GM21576 (cell line): ENCODE measurements at regions not wholly inside any gene's neighbourhood (a gene's known extent, or its start where the extent isn't known, plus 50 kb on each side); places are given as distances from the start of the nearest gene placed in this dataset.
A peak's percentile ranks its signal among the peaks of the same experiment; 100 is the strongest.

Experiments
- ATAC-seq: cut with Tn5 transposase; IDR thresholded peaks from one replicate; pipeline ENCODE4 v1.9.1; 2021; ENCODE audit warnings: mild to moderate bottlenecking, moderate library complexity; ENCODE audit not compliant: unreplicated experiment

- no peak for ATAC-seq
Observed at GRCh38 chr20:11195899-11196558, 522.2 kb upstream of the JAG1 start.

- no peak for ATAC-seq
Observed at GRCh38 chr20:11197851-11198250, 524.1 kb upstream of the JAG1 start.

- ATAC-seq = no peak
Observed at GRCh38 chr20:11200423-11200822, 526.6 kb upstream of the JAG1 start.

- ATAC-seq = peak; percentile 87
Observed at GRCh38 chr20:11204926-11205768, 531.3 kb upstream of the JAG1 start.

- ATAC-seq = no peak
Observed at GRCh38 chr20:11205769-11206362, 532.1 kb upstream of the JAG1 start.

GRCh38 chr20:11207749-11208502 is 534.1 kb upstream of the JAG1 start:
- ATAC-seq = no peak

GRCh38 chr20:11210611-11211010 is 536.8 kb upstream of the JAG1 start:
- no peak for ATAC-seq

- no peak for ATAC-seq
Observed at GRCh38 chr20:11212272-11212671, 538.5 kb upstream of the JAG1 start.

- no peak for ATAC-seq
Observed at GRCh38 chr20:11212902-11213301, 539.1 kb upstream of the JAG1 start.

GRCh38 chr20:11214256-11214840 is 540.5 kb upstream of the JAG1 start:
- ATAC-seq = no peak

- ATAC-seq = no peak
Observed at GRCh38 chr20:11216451-11217314, 542.9 kb upstream of the JAG1 start.

GRCh38 chr20:11217326-11218172 is 543.8 kb upstream of the JAG1 start:
- ATAC-seq = no peak

GRCh38 chr20:11218173-11218680 is 544.4 kb upstream of the JAG1 start:
- ATAC-seq = no peak

- peak; percentile 55 for ATAC-seq
Observed at GRCh38 chr20:11219192-11219591, 545.4 kb upstream of the JAG1 start.

GRCh38 chr20:11221046-11221445 is 547.2 kb upstream of the JAG1 start:
- ATAC-seq = no peak

GRCh38 chr20:11222243-11222642 is 548.4 kb upstream of the JAG1 start:
- ATAC-seq = no peak

GRCh38 chr20:11227602-11228001 is 553.8 kb upstream of the JAG1 start:
- no peak for ATAC-seq

GRCh38 chr20:11229772-11230171 is 556.0 kb upstream of the JAG1 start:
- no peak for ATAC-seq

- ATAC-seq = no peak
Observed at GRCh38 chr20:11230999-11231398, 557.2 kb upstream of the JAG1 start.
